Motor neuron (in vitro differentiated cells): ENCODE measurements at regions not wholly inside any gene's neighbourhood (a gene's known extent, or its start where the extent isn't known, plus 50 kb on each side); places are given as distances from the start of the nearest gene placed in this dataset.
"Not testable (repeated sequence)": the region's sequence is repeated elsewhere in the genome, so short reads cannot be mapped to it uniquely, and the experiment has no call there.

Experiments used
- ATAC-seq, 8 experiments: fragments of 200-7000 bp; cut with Tn5 transposase; replicated peaks in 6 of 8; 2 replicates each; pipeline ENCODE4 v1.8.0; 2021; ENCODE audit warnings: mild to moderate bottlenecking in 8 of 8, moderate library complexity in 8 of 8
- H3K27ac ChIP-seq, 2 donors: fragments of 250-450 bp; sonication (Bioruptor Pico); 2 replicates each; pipeline ENCODE4 v1.9.0; 2021; ENCODE audit warnings: antibody characterized with exemption in 2 of 2, mild to moderate bottlenecking in 2 of 2, moderate library complexity in 1 of 2
- H3K4me1 ChIP-seq, 2 donors: fragments of 250-450 bp; sonication (Bioruptor Pico); replicated peaks in 1 of 2; 2 replicates each; pipeline ENCODE4 v1.6.1; 2021; ENCODE audit warnings: antibody characterized with exemption in 2 of 2, mild to moderate bottlenecking in 2 of 2, moderate library complexity in 1 of 2
- H3K4me3 ChIP-seq, 5 donors: fragments of 250-450 bp; sonication (Bioruptor Pico); 2 replicates each; pipeline ENCODE4 v1.9.0; 2021; ENCODE audit warnings: antibody characterized with exemption in 5 of 5, mild to moderate bottlenecking in 5 of 5, moderate library complexity in 4 of 5
- WGBS, 10 experiments: fragments of 450-650 bp; shearing (Covaris generic); methylation state at CpG; one replicate each; pipeline ENCODE4 v1.0.0; 2022; 5-methylcytosine and 5-hydroxymethylcytosine counted together
- in situ Hi-C, 9 experiments: fragments of 400-800 bp; cut with MboI; loops; one replicate each; pipeline ENCODE4 v1.15.0; 2021; ENCODE audit warnings: low sequenced_read_pairs in 9 of 9, low pct_unique_long_range_greater_than_20kb in 2 of 9; ENCODE audit not compliant: unreplicated experiment in 9 of 9

DNA sequence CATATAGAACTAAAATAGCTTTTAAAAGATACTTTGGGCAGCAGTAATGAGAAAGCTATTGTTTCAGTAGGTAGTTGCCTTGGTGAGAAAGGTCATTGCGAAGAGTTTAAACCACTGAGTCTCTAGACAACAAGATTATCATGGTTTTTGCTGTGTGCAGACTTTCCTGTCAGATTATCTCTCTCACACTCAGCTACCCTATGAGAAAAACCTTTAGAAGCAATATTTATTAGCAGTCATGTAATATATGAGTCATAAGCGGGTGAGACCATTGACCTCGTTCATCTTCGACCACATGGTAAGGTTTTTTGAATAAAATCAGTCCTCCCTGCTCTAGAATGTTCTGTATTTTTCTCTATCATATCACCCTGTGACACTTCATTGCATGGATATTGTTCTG, 59.9 kb downstream of the GPR65 start:
- in situ Hi-C loops: no loop called here

DNA sequence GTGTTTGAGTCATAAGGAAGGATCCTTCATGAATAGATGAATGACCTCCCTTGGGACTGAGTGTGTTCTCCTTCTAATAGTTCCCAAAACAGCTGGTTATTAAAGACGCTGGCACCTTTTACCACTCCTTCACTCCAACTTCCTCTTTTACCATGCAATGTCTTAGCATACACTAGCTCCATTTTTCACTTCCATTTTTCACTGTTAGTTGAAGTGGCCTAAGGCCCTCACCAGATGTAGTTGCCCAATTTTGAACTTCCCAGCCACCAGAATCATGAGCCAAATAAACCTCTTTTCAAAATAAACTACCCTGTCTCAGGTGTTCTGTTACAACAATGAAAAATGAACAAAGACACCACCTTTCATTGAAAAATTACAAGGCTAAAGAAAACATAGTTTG, 64.7 kb downstream of the GPR65 start:
- no peak overlapping the region for H3K27ac ChIP-seq
- H3K4me1 ChIP-seq: no peaks in the 10 kb centered on the region
- no peak overlapping the region for H3K4me3 ChIP-seq
- WGBS, 10 experiments: 50 to 100% (median 78%) methylated on average over 1 of the region's 1 CpG; no CpG with 5 or more reads in 2 of the 10 experiments
- in situ Hi-C loops: no loop called here
- no peak for ATAC-seq

More for the DNA sequence above, 59.9 kb downstream of the GPR65 start:
- H3K27ac ChIP-seq: no peak overlapping the region
- WGBS, 10 experiments: 8 to 90% (median 80%) methylated on average over 1 to 4 of the region's 4 CpGs; no CpG with 5 or more reads in 1 of the 10 experiments
- H3K4me1 ChIP-seq: no peaks in the 10 kb centered on the region
- H3K4me3 ChIP-seq: no peak overlapping the region
- no peak for ATAC-seq

DNA sequence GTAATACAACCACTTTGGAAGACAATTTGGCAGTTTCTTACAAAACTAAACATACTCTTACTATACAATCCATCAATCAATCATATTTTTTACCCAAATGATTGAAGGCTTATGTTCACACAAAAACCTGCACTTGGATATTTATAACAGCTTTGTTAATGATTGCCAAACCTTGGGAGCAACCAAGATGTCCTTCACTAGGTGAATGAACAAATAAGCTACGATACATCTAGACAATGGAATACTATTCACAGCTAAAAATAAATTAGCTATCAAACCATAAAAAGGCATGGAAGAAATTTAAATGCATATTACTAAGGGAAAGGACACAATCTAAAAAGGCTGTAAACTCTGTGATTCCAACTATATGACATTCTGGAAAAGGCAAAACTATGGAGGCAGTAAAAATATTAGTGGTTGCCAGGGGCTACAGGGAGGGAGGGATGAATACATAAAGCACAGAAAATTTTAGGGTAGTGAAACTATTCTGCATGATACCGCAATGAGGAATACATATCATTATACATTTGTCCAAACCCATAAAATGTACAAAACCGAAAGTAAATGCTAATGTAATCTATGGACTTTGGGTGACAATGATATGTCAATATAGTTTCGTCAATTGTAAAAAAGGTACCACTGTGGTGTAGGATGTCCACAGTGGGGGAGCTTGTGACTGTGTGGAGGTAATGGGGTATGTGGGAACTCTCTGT, 70.5 kb downstream of the GPR65 start:
- ATAC-seq: no peak
- no peak overlapping the region for H3K27ac ChIP-seq
- H3K4me1 ChIP-seq: no peaks in the 10 kb centered on the region
- WGBS, 10 experiments: 0 to 100% (median 81%) methylated on average over 1 to 4 of the region's 4 CpGs
- no peak overlapping the region for H3K4me3 ChIP-seq
- in situ Hi-C loops: no loop called here

DNA sequence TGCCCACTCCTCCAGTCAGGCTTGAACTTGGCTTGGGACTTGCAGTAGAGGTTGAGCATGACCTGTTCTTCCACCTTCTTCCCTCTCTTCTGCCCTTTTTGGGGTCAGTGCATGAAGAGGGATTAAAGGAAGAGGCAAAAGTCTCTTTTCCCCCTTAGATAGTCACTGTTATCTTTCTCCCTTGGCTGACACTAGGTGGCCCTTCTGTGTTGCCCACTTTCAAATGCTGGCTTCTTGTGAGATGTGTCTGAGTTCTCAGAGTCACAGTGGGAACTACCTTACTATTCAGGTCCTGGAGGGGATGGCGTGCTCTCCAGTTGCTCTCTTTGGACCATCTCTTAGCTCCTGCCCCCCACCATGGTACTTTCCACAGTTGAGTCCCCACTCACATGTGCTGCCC, 73.6 kb downstream of the GPR65 start:
- 75% methylated on average over 1 of the region's 1 CpG; no CpG with 5 or more reads in 9 of the 10 experiments for WGBS, 10 experiments

DNA sequence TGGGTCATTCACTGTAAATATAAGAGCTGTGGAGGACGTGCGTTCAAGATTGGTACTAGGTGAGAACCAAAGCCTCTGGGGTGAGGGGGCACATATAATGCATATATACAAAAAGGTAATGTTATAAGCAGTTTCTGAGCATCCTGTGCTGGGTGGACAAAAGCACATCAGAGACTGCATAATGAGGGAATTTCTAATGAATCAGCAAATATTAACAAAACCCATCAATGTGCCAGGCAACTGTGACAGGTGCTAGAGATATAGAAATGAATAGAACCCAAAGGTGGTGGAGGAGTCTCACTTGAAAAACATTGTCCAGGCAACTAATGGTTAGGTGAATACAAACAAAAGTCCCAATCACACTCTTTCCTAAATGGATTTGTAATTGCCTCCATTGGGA, 74.7 kb downstream of the GPR65 start:
- in situ Hi-C loops: no loop called here
- Histone ChIP-seq H3K27ac (no peak overlapping the region), H3K4me3 (no peak overlapping the region), H3K4me1 (no peaks in the 10 kb centered on the region)
- ATAC-seq: no peak
- 65 to 100% (median 79%) methylated on average over 1 to 2 of the region's 2 CpGs; no CpG with 5 or more reads in 5 of the 10 experiments for WGBS, 10 experiments

More for the DNA sequence above, 73.6 kb downstream of the GPR65 start:
- ATAC-seq: no peak
- no peak overlapping the region for H3K27ac ChIP-seq
- no peaks in the 10 kb centered on the region for H3K4me1 ChIP-seq
- in situ Hi-C loops: no loop called here
- H3K4me3 ChIP-seq: no peak overlapping the region

DNA sequence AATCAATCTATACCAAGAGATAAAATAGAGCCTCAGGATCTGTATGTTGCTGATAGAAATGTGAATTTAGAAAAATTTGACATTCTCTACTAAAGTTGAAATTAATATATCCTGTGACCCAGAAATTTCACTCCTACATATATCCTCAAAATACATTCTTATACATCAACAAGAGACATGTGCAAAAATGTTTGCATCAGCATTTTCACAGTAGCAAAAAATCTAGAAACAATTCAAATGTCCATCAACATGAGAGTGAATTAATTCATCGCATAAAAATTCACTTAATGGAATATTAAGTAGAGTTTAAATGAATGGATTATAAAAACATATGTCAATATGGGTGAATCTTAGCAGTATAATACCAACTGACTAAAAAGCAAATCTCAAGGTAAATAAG, 80.8 kb downstream of the GPR65 start:
- Histone ChIP-seq H3K27ac (no peak overlapping the region), H3K4me3 (no peak overlapping the region), H3K4me1 (no peaks in the 10 kb centered on the region)
- WGBS, 10 experiments: 0 to 100% (median 80%) methylated on average over 1 of the region's 1 CpG; no CpG with 5 or more reads in 1 of the 10 experiments
- in situ Hi-C loops: no loop called here
- no peak for ATAC-seq

DNA sequence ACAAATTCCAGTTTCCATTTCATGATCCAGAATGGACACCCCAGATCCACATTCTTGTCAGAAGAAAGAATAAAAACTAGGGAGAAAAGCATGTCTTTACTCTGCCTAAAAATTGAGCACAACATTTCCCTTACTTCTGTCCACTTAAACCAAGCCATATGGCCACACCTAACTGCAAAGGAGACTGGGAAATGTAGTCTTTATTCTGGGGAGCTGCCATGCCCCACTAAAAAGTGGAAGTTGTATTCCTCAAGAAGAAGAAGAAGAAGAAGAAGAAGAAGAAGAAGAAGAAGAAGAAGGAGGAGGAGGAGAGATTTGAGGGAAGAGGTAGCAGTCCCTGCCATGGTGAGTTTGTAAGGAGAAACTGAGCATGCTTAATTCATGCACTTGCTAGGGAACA, 84.5 kb downstream of the GPR65 start:
- Histone ChIP-seq H3K4me1 (no peaks in the 10 kb centered on the region), H3K4me3 (no peak overlapping the region), H3K27ac (no peak overlapping the region)
- in situ Hi-C loops: no loop called here
- ATAC-seq: no peak

DNA sequence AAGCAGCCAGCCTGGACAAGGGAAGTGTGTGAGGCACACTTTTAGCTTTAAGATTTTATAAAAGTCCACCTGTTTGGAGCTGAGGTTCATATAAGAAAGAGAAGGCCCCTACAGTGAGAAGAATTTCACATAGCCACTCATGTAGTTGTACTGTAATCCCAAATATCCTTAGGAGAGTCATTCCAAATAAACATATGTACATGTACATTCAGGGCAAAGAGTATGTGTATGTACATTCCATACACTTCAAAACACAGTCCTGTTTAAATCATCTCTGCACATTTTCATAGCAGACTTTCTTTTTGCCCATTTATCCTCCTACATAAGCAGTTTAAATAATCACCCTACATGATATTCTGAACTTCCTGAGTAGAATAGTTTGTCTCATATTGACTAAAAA, 87.6 kb downstream of the GPR65 start:
- Histone ChIP-seq H3K4me1 (no peaks in the 10 kb centered on the region), H3K27ac (no peak overlapping the region), H3K4me3 (no peak overlapping the region)
- in situ Hi-C loops: no loop called here
- peak in 1 of 8 experiments; percentile 91 for ATAC-seq

DNA sequence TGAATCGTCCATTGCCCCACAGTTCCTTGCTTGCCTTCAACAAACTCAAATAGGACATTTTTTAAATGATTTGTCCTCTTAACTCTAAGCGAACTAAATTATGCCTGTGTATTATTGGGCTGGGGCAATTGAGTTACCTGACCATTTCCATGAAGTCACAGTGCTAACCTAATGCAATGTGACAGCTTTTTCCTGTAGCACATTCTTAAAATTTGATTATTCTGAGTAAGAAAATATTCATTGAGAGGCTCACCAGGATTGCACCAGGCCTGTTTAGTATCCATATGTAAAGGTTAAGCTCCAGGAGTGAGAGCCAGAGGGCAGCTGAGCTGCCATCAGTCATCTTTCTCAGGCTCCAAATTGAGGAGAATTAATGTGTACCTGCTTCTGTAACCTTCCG, 90.9 kb downstream of the GPR65 start:
- no peak overlapping the region for H3K27ac ChIP-seq
- H3K4me1 ChIP-seq: no peaks in the 10 kb centered on the region
- WGBS, 10 experiments: 13 to 88% (median 57%) methylated on average over 1 to 3 of the region's 3 CpGs
- ATAC-seq: no peak
- no peak overlapping the region for H3K4me3 ChIP-seq
- in situ Hi-C loops: no loop called here

DNA sequence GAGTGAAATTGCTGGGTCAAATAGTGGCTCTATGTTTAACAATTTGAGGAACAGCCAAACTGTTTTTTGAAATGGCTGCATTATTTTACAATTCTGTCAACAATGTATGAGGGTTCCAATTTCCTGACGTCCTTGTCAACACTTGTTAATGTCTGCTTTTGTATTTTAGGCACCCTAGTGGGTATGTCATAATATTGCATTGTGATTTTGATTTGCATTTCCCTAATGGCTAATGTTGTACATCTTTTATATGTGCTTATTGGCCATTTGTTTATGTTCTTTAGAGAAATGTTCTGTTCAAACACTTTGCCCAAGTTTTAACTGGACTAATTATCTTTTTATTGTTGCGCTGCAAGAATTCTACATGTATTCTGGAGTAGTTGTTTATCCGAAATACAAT, 93.2 kb downstream of the GPR65 start:
- ATAC-seq: no peak
- in situ Hi-C loops: no loop called here
- Histone ChIP-seq H3K4me3 (no peak overlapping the region), H3K4me1 (no peaks in the 10 kb centered on the region), H3K27ac (no peak overlapping the region)
- WGBS, 10 experiments: 13 to 96% (median 50%) methylated on average over 2 to 3 of the region's 3 CpGs

DNA sequence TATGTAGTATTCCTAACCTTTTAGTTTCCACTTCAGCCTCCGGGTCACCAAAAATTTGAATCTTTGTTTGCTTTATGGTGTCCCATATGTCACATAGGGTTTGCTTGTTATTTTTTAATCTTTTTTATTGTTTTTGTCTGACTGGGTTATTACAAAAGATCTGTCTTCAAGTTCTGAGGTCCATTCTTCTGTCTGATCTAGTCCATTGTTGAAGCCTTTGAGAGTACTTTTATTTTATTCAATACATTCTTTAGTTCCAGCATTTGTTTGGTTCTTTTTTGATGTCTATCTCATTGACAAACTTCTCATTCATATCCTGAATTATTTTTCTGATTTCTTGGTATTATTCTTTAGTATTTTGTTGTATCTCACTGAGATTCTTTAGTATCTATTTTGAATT, 99.8 kb downstream of the GPR65 start:
- in situ Hi-C loops: no loop called here
- Histone ChIP-seq H3K27ac (no peak overlapping the region), H3K4me3 (no peak overlapping the region), H3K4me1 (no peaks in the 10 kb centered on the region)
- WGBS, 10 experiments: 0 to 100% (median 83%) methylated on average over 1 of the region's 1 CpG; no CpG with 5 or more reads in 1 of the 10 experiments
- no peak for ATAC-seq

DNA sequence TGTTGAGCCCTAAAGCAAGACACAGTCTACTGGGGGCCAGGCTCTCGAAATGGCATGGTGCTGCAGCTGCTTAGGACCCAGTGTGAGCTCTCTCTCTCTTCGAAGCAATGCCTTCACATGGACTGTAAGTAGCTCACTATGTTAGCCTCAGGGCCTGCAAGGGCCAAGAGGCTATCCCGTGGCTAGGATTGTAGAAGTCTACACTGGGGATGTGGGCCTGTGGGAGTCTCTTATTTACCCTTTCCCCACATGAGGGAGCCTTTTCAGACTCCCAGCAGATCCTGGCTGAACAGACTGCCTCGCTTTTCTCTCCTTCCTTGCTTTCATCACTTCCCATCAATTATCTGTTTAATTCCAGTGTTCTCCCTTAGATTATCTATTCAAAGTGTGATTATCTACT, 101.4 kb downstream of the GPR65 start:
- Histone ChIP-seq H3K4me1 (no peaks in the 10 kb centered on the region), H3K27ac (no peak overlapping the region), H3K4me3 (no peak overlapping the region)
- 0 to 100% (median 68%) methylated on average over 1 to 2 of the region's 4 CpGs; no CpG with 5 or more reads in 2 of the 10 experiments for WGBS, 10 experiments
- no peak for ATAC-seq
- in situ Hi-C loops: no loop called here

DNA sequence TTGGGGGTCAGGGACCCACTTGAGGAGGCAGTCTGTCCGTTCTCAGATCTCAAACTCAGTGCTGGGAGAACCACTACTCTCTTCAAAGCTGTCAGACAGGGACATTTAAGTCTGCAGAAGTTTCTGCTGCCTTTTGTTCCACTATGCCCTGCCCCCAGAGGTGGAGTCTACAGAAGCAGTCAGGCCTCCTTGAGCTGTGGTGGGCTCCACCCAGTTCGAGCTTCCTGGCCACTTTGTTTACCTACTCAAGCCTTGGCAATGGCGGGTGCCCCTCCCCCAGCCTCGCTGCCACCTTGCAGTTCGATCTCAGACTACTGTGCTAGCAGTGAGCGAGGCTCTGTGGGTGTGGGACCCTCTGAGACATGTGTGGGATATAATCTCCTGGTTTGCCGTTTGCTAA, 122.7 kb downstream of the GPR65 start:
- 50 to 73% methylated on average over 2 to 3 of the region's 7 CpGs; no CpG with 5 or more reads in 8 of the 10 experiments for WGBS, 10 experiments
- ATAC-seq, H3K27ac ChIP-seq, H3K4me1 ChIP-seq, in situ Hi-C loops, H3K4me3 ChIP-seq: not testable (repeated sequence)

DNA sequence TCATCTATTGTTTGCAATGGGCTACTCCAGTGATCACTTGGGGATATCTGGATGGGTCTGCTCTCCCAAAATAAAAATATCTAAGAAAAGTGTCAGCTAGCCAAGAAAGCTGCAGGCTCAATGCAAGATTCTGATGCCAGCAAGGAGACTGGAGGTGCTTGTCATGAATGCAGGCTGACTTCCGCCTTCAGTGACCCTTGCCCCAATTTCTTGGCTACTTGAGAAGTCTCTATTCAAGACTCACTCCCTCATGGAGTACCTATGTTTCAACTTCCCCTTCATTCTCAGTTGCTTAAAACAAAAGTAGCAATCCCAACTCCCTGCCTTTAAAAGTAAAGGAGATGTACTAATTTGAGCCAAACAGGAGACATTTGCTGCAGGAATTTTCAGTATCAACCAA, 123.9 kb downstream of the GPR65 start:
- in situ Hi-C loops: no loop called here
- Histone ChIP-seq H3K4me3 (no peak overlapping the region), H3K27ac (no peak overlapping the region), H3K4me1 (peaks cover 0 to 3% of the 10 kb centered on the region in 2 donors)
- ATAC-seq: no peak
- 0 to 80% (median 80%) methylated on average over 1 of the region's 1 CpG; no CpG with 5 or more reads in 6 of the 10 experiments for WGBS, 10 experiments
